HG03558 (cell line): ENCODE measurements at regions not wholly inside any gene's neighbourhood (a gene's known extent, or its start where the extent isn't known, plus 50 kb on each side); places are given as distances from the start of the nearest gene placed in this dataset.
A peak's percentile ranks its signal among the peaks of the same experiment; 100 is the strongest.

ENCODE experiments used
- ATAC-seq: cut with Tn5 transposase; IDR thresholded peaks from one replicate; pipeline ENCODE4 v1.9.1; 2021; ENCODE audit warnings: moderate number of reproducible peaks; ENCODE audit not compliant: unreplicated experiment; ENCODE audit errors: extremely low read depth

DNA sequence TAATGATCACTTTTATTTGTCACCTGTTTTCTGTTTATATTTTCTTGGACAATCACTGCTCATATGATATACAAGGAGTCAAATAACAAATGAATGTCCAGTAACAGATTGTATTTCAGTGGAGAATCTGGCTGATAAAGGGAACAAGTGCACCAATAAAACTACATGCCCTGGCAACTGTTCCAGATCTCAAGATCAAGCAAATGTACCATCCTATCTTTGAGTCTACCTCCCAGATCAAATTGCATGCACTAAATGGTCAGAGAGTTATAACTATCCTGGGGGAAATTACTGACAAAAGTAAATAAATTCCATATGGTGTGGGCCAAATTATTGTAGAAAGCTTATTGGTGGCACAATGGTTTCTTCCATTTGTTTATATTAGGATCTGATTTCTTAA lies 452.8 kb downstream of the MBD2 start:
- ATAC-seq, result no peak

DNA sequence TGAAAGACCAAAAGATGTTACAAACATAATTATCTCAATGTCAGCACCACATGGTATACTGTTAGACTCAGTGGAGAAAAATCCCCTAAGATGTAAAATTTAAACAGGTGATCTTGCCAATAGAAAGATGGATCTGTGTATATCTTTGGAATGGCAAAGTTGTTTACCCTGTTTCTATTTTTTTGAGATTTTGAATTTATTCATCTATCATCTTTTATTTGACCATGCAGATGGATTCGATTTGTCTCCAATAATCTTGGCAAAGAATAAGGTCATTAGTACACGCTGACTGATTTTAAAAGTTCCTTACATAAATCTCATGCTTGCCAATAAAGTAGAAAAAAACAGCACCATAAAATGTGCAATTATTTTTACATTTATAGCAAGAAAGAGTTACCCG lies 459.3 kb downstream of the MBD2 start:
- ATAC-seq, result no peak

DNA sequence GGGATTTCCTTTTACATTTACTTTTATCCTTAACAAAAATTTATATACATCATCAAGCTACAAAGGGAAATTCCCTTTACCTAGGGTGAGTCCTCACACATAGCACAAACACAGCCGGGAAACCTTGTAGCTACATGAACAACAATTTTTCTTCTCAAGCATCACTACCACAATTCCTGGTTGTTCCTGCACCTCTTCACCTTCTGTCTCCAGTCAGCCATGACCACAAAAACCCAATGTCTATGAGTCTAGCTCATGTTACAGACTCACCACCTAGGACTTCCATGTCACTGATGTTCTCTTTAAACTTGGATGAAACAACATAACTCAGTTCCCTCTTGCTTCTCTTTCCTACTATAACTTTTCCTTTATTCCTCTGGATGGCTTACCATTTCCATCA lies 460.4 kb downstream of the MBD2 start:
- no peak for ATAC-seq

DNA sequence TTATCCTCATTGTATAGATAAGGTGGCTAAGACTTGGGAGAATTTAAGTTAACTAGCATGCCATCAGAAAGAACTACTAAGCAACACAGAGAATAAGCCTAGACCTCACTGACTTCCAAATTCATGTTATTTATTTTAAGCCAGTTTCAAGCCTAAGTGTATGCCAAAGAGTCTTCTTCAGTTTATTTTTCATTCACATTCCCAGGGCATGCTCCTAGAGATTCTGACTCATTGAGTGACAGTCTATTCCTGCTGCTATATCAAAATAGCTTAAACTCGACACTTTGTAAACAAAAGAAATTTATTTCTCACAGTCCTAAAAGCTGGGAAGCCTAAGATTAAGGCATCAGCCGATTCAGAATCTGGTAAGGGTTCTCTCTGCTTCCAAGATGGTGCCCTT lies 467.1 kb downstream of the MBD2 start:
- no peak for ATAC-seq

DNA sequence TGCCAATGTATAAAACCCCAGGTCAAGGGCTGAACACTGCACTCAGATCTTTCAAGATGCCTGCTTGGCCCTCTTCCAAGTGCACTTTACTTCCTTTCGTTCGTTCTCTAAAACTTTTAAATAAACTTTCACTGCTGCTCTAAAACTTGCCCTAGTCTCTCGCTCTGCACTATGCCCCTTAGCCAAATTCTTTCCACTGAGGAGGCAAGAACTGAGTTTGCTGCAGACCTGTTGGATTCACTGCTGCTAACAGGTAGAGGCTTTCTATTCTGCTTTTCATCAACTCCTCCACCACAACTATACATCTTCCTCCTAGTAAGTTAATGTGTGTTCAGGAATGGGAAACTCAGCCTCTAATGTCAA lies 467.9 kb downstream of the MBD2 start:
- no peak for ATAC-seq

DNA sequence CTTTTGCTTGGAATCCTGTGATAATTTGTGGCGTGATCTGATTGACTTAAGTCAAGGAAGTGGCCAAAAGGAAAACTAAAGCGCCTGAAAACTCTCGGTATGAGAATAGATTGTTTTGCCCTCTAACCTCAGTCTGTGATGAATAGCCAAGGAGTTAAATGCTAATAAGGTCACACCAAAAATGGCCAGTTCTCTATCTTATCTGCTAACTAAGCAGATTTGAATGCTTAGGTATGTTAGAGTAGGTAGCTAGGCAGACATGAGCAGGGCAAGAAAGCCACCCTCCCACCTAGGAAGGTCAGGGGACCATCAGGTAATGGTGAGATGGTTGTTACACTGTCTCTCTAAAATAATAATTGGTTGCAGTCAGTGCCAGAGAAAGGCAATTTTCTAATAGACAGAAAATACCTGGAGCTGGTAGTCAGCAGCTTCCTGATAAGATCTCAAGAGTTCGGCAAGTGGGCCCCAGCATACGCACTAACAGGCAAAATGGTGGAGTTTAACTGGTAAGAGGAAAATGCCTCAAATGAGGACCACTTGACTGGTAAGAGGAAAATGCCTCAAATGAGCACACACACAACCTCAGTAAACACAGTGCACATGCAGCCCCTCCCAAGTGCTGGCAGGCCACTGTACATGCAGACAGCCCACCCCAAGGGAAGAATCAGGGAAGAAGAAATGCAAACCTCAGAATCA lies 468.4 kb downstream of the MBD2 start:
- ATAC-seq, result no peak

DNA sequence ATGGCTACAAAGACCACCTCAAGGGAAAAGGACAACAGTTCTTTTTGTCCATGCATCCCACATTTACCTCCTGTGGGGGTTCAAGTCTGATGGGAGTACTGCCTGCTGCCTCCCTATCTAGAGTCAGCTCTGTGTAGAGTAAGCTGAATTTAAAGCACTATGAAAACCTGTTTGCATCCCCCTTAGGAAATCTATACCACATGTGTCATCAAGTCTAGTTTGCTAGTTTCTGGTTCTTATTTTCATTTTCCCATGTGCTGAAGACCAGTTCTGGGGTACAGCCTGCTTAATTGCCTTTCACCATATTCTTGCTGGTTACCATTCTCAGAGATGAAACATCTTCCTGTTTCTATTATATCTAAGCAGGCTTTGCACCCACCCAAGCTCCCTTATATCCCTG lies 470.3 kb downstream of the MBD2 start:
- ATAC-seq, result no peak

DNA sequence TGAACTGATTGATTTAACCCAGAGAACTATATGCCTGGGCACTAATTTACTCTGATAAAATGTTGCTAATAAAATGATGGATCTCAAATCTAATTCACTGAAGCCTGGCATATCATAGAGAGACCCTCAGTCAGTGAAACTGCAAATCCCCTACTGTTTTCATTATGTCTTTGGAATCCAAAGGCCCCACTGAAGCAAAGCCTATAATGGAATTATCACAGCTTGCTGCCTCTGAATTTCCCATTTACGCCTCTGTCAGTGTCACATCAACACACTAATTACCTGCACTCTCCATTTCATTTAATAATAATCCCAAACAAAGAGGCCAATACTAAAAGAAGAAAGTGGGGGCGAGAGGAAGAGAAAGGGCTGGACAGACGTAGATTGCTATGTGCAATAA lies 470.9 kb downstream of the MBD2 start:
- no peak for ATAC-seq

DNA sequence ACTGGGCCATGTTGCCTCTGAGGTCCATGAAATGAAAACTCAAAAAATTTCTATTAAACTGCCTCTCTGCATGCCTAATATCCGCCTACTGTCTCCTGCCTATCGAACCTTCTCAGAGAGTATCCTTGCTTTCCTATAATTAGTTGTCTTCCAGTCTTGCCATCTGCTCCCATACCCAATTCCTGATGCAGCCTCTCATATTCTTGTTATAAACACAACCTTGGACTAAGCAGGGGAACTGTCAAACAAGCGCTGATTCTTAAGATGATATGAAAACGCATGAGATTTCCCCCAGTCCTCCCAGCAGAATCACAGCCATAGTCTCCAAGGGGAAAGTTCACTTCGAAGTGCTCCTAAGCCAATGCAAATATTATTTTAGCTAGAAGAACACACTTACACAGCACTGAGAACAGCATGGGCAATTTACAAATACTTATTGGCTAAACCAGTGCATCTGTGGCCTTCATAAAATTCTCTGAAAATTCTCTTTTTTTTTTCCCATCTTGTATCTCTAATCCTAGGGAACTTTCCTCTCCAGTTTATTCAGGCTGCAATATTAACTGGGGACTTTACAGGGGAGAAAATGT lies 471.6 kb downstream of the MBD2 start:
- no peak for ATAC-seq

DNA sequence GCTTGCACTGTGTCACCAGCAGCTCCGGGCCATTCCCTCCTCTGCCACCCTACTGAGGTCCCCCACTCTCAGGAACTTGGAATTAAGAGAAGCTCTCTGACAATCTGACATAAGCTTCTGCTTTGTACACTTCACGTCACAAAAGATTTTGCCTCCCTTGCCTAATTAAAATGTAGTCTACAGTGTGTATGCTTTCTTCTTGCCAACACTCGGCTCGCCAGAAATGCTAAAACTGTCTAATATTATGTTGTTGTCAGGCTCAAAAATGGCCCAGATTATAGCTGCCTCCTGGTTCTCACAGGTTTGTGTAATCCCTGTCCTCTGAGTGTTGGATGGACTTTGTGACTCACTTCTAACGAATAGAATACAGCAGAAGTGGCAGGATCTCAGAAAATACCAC lies 474.7 kb downstream of the MBD2 start:
- ATAC-seq, result no peak

DNA sequence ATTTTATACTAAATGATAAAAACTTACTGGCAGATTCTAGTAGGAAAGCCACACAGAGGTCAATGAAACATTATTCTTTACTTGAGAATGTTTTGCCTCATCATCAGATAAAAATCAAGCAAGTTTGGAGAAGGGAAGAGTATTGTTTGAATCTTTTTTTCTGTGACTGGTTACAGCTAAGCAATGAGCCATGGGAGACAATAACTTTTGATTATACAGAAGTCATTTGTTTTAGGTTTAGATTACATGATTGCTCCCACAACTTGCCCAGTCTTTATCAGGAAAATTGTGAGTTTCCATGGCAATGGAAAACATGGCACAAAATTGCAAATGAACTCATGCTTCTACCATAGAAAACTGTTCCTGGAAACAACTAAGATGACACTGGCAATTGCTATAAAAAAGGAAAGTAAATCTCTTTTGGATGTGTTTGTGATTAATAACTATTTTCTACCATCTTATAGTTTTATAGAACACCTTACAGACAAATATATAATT lies 476.8 kb downstream of the MBD2 start:
- no peak for ATAC-seq

DNA sequence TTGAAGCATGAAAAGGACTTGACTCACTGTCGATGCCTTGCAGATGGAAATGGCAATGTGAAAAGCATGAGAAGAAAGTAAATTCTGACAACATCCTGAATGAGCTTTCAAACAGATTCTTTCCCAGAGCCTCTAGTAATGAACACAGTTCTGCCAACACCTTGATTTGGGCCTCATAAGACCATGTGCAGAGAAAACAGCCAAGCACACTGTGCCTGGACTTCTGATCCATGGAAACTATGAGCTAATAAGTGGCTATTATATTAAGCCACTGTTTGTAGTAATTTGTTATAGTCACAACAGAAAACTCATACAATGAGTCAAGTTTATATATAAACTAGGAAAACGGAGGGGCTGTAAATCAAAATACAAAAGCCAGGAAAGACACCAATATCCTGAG lies 477.3 kb downstream of the MBD2 start:
- no peak for ATAC-seq

DNA sequence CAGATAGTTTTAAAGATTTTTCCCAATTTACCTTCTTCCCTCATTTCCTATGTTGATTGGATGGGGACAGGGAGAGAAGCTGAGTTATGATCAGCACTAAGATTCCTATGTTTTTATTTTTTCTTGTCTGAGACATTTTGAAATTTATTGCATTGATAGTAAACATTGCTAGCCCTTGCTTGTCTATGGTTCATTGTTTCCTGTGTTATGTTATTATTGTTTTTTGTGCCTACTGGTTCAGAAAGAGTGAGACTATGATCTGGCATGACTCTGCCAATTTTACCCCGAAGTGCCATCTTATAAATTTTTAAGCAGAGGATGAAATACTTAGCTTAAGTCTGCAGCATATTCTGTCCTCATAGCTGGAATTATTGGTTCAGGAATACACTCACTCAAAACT lies 478.5 kb downstream of the MBD2 start:
- ATAC-seq, result no peak

DNA sequence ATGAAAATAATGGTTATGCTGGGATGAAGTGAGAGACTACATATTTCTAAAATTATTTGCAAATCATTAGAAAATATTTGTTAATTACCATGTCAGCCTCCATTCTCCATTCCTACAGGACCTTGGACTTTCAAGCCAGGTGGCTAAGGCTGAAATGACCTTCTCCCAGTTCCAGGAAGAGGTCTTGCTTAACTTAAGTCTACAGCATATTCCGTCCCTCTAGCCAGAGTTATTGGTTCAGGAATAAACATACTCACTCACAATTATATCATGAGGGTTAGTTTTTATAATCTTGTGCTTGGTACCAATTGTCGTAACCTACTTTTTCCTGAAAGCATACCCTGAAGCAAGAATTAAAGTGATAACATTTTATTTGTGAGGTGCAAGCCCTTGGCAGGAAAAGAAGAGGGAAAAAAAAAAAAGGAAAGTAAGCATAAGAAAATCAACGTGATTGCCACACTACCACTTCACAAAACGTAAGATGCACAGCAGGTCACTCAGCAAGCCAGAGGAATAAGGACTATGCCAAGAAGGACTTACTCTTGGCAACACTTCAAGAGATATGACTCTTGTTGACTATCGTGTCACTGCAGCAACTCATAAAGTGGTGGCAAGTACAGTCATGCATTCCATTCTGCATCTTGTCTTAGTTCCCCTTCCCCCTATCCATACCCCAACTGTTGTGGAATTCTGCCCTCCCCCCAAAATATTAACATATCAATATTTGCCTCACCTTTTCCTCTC lies 479.1 kb downstream of the MBD2 start:
- ATAC-seq, result no peak

DNA sequence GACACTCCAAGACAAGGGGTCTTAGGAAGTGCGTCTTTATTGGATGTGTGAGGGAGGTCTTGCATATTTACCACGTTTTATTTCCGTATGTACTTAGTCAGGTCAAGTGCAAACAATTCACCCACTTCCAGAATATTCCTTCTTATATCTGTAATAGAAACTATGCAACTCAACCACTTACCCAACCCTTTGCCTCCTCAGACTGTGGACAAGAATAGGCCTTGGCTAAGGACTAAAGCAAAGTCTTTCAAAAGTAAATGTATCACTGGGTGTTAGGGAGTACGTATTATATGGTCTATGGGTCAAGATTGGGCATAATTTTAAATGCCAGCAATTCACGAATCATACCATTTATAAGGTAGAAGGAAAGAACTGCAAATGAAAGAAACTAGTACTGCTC lies 484.8 kb downstream of the MBD2 start:
- ATAC-seq, result no peak

DNA sequence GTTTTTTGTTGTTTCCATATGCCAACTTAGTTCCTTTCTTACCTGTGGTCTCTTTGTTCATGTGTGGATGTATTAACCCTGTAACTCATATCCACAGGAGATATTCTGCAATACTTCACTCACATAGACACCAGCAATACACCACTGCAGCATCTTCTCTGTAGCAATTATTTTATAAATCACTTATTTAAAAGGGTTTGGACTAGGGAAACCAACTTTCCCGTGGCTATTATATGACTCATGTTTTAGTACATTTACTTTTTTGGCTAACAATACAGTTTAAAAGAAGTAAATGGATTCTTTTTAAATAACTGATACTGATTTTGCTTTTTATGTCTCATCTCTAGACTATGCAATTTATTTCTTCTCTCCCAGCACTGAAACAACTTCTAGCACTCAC lies 488.9 kb downstream of the MBD2 start:
- no peak for ATAC-seq

DNA sequence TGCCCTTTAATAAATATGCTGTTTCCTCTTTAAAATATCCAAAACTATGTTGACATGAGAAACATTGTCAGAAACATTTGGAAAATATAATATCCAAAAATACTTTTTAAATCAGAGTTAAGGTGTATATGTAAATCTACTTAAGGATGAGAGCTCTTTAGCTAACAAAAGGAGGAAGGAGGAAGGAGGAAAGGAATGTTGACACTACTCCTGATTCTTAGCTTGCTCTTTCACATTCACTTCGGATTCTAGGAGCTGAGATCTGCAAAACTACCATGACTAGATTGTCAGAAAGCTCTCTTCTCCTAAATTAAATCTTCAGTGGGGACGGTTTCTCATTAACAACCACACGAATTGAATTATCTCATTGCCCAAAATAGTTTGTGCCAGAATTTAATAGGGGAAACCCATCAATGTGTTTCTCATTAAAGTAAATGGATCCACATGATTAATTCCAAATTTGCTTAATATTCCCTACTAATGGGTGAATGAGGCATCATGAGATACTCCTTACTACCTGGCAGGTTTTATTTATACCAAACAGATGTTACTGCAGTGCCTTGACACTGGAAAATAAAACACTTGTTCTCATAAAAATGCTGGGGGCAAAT lies 509.1 kb downstream of the MBD2 start:
- no peak for ATAC-seq

DNA sequence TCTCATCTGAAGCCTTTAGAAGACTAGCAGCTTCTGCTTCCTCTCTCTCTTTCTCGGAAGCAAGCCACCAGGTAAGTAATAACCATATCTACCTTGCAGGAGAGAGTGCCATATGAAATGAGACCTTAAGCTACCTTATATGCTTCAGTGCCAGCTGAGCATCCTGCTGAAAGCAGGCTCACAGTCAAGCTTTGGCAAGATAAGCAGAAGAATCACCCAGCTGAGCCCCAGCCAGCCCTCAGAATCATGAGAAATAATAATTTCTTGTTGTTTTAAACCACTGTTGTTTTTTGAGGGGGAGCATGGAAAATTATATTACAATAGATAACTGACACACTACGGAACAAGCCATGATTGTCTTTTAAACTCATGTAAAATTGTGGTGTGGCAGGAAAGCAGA lies 514.4 kb downstream of the MBD2 start:
- no peak for ATAC-seq

DNA sequence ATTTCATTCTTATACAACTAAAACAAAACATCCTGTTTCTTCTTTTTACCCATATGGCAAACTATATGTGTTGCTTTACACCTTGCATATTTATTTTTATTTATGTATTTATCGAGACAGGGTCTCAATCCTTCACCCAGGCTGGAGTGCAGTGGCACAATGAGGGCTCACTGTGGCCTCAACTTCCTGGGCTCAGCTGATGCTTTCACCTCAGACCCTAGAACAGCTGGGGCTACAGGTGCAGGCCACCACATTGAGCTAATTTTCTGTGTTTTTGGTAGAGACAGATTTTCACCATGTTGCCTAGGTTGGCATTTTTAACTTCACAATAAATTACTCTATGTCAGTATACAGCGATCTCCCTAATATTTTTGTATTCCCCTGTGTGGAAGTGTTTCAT lies 522.0 kb downstream of the MBD2 start:
- ATAC-seq, result no peak

DNA sequence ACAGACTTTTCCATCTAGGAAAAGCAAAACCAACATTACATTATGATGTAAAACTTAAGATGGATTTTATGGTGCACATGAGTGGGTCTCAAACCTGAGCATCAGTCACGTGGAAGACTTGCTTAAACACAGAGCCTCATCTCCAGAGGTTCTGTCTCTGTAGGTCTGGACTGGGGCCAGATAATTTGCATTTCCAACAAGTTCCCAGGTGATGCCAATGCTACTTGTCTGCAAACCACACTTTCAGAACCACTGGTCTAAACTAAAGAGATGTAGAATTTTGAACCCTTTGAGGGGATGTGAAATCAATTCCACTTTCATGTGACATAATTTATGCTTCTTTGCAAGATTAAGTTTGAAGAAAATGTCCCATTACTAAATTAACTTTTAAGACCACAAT lies 522.8 kb downstream of the MBD2 start:
- ATAC-seq, result no peak

DNA sequence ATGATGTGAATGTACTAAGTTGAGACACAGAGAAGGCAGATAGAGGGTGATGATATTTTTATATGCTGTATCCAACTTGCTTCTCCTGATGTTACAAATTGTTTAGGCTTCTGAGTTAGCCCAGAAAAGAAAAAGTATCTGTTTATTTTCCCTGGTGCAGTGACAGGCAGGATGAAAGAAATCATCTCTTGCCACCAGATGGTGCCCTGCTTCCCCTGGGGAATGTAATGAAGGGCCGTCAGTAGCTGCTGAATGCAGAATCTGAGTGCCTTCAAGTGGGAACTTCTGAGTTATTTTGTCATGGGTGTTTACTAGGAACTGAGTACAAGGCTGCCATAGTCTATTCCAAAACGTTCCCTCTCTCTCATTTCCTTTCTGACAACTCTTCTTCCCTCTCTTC lies 525.6 kb downstream of the MBD2 start:
- peak; percentile 56 for ATAC-seq
